ENCODE measurements at regions not wholly inside any gene's neighbourhood (a gene's known extent, or its start where the extent isn't known, plus 50 kb on each side); places are given as distances from the start of the nearest gene placed in this dataset.

GRCh38 chr18:65288908-65289307 lies 461.9 kb upstream of the CDH7 start:
- DNase-seq (ENCODE audit: low read depth in 2 of 2): no peak

- no peak for DNase-seq (ENCODE audit: low read depth in 2 of 2)
These were observed 463.2 kb upstream of the CDH7 start for GRCh38 chr18:65287652-65288051.

- DNase-seq (ENCODE audit: low read depth in 2 of 2): no peak
These were observed 468.7 kb upstream of the CDH7 start for GRCh38 chr18:65282096-65282495.

GRCh38 chr18:65279668-65280305 lies 471.0 kb upstream of the CDH7 start:
- no peak for DNase-seq (ENCODE audit: low read depth in 2 of 2)

GRCh38 chr18:65278939-65279667 lies 471.7 kb upstream of the CDH7 start:
- DNase-seq (ENCODE audit: low read depth in 2 of 2): no peak

GRCh38 chr18:65269375-65269774 lies 481.4 kb upstream of the CDH7 start:
- no peak for DNase-seq (ENCODE audit: low read depth in 2 of 2)

- no peak for DNase-seq (ENCODE audit: low read depth in 2 of 2)
These were observed 485.1 kb upstream of the CDH7 start for GRCh38 chr18:65265761-65266160.

GRCh38 chr18:65260030-65260429 lies 490.8 kb upstream of the CDH7 start:
- DNase-seq (ENCODE audit: low read depth in 2 of 2): no peak

GRCh38 chr18:65259403-65259802 lies 491.4 kb upstream of the CDH7 start:
- no peak for DNase-seq (ENCODE audit: low read depth in 2 of 2)

GRCh38 chr18:65257149-65257548 lies 493.7 kb upstream of the CDH7 start:
- DNase-seq (ENCODE audit: low read depth in 2 of 2): no peak

- DNase-seq (ENCODE audit: low read depth in 2 of 2): no peak
These were observed 495.4 kb upstream of the CDH7 start for GRCh38 chr18:65255417-65255816.

- DNase-seq (ENCODE audit: low read depth in 2 of 2): no peak
These were observed 511.0 kb upstream of the CDH7 start for GRCh38 chr18:65239787-65240186.

GRCh38 chr18:65235966-65236624 lies 514.7 kb upstream of the CDH7 start:
- peak; percentile 1 to 2 for DNase-seq (ENCODE audit: low read depth in 2 of 2)

- DNase-seq (ENCODE audit: low read depth in 2 of 2): no peak
These were observed 520.5 kb upstream of the CDH7 start for GRCh38 chr18:65230311-65230710.

GRCh38 chr18:65227970-65228369 lies 522.8 kb upstream of the CDH7 start:
- DNase-seq (ENCODE audit: low read depth in 2 of 2): no peak

GRCh38 chr18:65221736-65222135 lies 529.1 kb upstream of the CDH7 start:
- no peak for DNase-seq (ENCODE audit: low read depth in 2 of 2)

- DNase-seq (ENCODE audit: low read depth in 2 of 2): no peak
These were observed 529.7 kb upstream of the CDH7 start for GRCh38 chr18:65221115-65221514.

GRCh38 chr18:65215865-65216466 lies 534.8 kb upstream of the CDH7 start:
- DNase-seq (ENCODE audit: low read depth in 2 of 2): no peak

- DNase-seq (ENCODE audit: low read depth in 2 of 2): no peak
These were observed 536.4 kb upstream of the CDH7 start for GRCh38 chr18:65214456-65214855.

GRCh38 chr18:65206551-65207260 lies 544.1 kb upstream of the CDH7 start:
- DNase-seq (ENCODE audit: low read depth in 2 of 2): no peak

GRCh38 chr18:65202091-65202490 lies 548.7 kb upstream of the CDH7 start:
- DNase-seq (ENCODE audit: low read depth in 2 of 2): no peak

GRCh38 chr18:65175681-65176080 lies 575.1 kb upstream of the CDH7 start:
- no peak for DNase-seq (ENCODE audit: low read depth in 2 of 2)
